ENCODE measurements at regions not wholly inside any gene's neighbourhood (a gene's known extent, or its start where the extent isn't known, plus 50 kb on each side); places are given as distances from the start of the nearest gene placed in this dataset.

DNA sequence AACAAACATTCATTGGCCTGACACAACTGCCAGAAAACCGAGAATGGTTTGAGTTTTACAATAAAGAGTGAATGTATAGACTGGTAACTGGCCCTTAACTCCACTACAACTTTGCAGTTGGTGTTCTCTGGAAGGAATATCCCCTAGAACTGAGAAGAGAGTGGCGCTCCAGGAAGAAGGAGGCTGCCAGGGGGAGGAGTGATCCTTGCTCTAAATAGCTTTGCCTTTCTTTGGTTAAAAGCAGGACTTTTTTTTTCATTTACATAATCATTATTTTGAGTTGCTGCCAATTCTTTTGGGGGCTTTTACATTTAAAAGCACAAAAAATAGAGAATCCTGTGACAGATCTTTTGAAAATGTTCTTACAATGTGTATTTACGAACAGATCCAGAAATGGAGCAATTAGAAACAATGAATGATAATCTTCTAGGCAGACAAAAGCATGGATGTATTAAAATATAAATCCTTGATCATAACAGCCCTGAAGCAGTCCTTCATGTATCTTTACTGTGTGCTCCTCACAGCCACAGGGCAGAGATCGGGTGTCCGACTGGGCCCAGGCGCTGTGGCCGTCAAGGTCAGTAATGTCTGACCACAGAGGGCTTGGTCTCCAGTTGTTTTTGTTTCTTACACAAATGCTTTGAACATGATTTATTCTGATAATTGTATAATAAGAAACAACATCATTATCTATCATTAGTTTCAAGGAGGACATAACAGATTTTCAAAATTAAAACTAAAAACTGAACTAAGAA lies 612.2 kb downstream of the HDGFL1 start:
- H3K9me3 ChIP-seq: no peaks in the 10 kb centered on the region
- H3K4me3 ChIP-seq: no peak overlapping the region
- no peak for DNase-seq
- TF ChIP-seq, protein P1, sequence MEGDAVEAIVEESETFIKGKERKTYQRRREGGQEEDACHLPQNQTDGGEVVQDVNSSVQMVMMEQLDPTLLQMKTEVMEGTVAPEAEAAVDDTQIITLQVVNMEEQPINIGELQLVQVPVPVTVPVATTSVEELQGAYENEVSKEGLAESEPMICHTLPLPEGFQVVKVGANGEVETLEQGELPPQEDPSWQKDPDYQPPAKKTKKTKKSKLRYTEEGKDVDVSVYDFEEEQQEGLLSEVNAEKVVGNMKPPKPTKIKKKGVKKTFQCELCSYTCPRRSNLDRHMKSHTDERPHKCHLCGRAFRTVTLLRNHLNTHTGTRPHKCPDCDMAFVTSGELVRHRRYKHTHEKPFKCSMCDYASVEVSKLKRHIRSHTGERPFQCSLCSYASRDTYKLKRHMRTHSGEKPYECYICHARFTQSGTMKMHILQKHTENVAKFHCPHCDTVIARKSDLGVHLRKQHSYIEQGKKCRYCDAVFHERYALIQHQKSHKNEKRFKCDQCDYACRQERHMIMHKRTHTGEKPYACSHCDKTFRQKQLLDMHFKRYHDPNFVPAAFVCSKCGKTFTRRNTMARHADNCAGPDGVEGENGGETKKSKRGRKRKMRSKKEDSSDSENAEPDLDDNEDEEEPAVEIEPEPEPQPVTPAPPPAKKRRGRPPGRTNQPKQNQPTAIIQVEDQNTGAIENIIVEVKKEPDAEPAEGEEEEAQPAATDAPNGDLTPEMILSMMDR (IDR thresholded peaks at IDR 0.05): no peak
- TF ChIP-seq POLR2A (IDR thresholded peaks at IDR 0.05): no peak
- H3K27me3 ChIP-seq: no peaks in the 10 kb centered on the region
- H3K36me3 ChIP-seq (replicated peaks in 1 of 2; ENCODE audit: insufficient read depth in 1 of 2, low read depth in 2 of 2): no peaks in the 10 kb centered on the region
- H3K4me1 ChIP-seq: peaks cover 6% of the 10 kb centered on the region
- H3K27ac ChIP-seq: no peak overlapping the region
- ATAC-seq: no peak
- intact Hi-C loops (cut with DNase I): no loop called here
- 87 to 93% methylated on average over 7 of the region's 7 CpGs for WGBS, 2 donors

DNA sequence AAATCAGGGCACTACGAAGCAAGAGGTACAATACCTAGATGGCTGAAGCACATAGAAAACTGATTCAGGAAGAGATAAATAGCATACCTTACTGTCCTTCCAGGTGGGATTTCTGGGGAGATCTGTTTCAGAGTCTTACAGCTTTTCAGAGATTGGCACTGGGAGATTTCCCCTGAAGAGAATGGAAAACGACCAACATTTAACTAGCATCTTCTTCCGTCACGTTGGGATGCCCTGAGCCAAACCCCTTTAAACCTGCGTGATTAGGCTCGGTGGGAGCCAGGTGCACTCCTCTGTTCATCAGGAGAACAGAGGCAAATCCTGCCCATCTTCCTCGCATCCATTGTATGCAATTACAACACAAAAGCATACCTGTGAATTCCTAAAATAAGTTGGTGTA lies 614.5 kb downstream of the HDGFL1 start:
- no peak for ATAC-seq
- TF ChIP-seq, protein P1 (IDR thresholded peaks at IDR 0.05): no peak
- TF ChIP-seq POLR2A (IDR thresholded peaks at IDR 0.05): no peak
- peaks cover 6% of the 10 kb centered on the region for H3K4me1 ChIP-seq
- H3K27ac ChIP-seq: no peak overlapping the region
- WGBS, 2 donors: 62 to 70% methylated on average over 7 of the region's 7 CpGs
- no peak overlapping the region for H3K4me3 ChIP-seq
- H3K9me3 ChIP-seq: no peaks in the 10 kb centered on the region
- intact Hi-C loops (cut with DNase I): no loop called here
- no peaks in the 10 kb centered on the region for H3K27me3 ChIP-seq
- no peak for DNase-seq
- no peaks in the 10 kb centered on the region for H3K36me3 ChIP-seq (replicated peaks in 1 of 2; ENCODE audit: insufficient read depth in 1 of 2, low read depth in 2 of 2)

DNA sequence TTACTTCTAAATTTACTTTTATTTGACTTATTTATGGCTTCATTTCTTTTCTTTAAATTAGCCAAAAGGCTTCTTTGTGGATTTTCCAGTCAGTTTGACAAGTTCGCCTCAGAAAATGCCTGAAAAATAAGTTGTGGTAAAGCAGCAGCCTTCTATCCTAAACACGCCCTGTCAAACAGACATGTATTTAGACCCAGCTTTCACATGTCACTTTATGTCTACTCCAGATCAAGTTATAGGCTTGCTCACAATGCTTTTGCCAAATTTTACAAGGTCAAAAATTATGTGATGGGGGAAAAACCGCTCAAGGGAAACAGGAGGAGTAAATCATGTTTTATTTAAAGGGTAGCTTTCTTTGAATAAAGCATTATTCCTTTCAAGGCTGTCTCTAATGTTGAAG lies 615.0 kb downstream of the HDGFL1 start:
- Histone ChIP-seq H3K36me3 (replicated peaks in 1 of 2; ENCODE audit: insufficient read depth in 1 of 2, low read depth in 2 of 2) (no peaks in the 10 kb centered on the region), H3K4me3 (no peak overlapping the region), H3K4me1 (peaks cover 6% of the 10 kb centered on the region), H3K27me3 (no peaks in the 10 kb centered on the region), H3K27ac (no peak overlapping the region), H3K9me3 (no peaks in the 10 kb centered on the region)
- intact Hi-C loops (cut with DNase I): no loop called here
- 77 to 83% methylated on average over 3 of the region's 3 CpGs for WGBS, 2 donors
- TF ChIP-seq POLR2A (IDR thresholded peaks at IDR 0.05): no peak
- TF ChIP-seq, protein P1 (IDR thresholded peaks at IDR 0.05): no peak
- ATAC-seq: no peak
- no peak for DNase-seq

DNA sequence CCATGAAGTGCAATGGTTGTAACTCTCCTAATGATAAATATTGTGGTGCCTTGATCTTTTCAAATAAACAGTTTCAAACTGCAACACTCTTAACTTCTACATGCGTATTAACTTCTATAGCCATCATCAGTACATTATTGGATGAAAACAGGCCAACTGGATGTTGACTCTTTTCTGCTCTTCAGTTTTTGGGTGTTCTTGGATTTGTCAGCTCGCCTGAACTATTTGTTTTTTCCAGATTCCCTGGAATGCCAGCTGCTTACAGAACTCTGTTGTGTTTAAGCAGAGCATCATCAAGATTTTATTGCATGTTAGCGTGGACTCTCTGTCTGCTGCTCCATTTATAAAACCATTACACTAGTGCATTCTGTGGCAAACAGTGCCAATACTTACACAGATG lies 626.1 kb downstream of the HDGFL1 start:
- Histone ChIP-seq H3K4me3 (no peak overlapping the region), H3K36me3 (replicated peaks in 1 of 2; ENCODE audit: insufficient read depth in 1 of 2, low read depth in 2 of 2) (no peaks in the 10 kb centered on the region), H3K9me3 (no peaks in the 10 kb centered on the region), H3K4me1 (no peaks in the 10 kb centered on the region), H3K27ac (no peak overlapping the region), H3K27me3 (no peaks in the 10 kb centered on the region)
- ATAC-seq (no peak), DNase-seq (no peak)
- intact Hi-C loops (cut with DNase I): no loop called here
- 57 to 58% methylated on average over 3 of the region's 3 CpGs for WGBS, 2 donors
- no peak for TF ChIP-seq POLR2A (IDR thresholded peaks at IDR 0.05)
- TF ChIP-seq, protein P1 (IDR thresholded peaks at IDR 0.05): no peak

DNA sequence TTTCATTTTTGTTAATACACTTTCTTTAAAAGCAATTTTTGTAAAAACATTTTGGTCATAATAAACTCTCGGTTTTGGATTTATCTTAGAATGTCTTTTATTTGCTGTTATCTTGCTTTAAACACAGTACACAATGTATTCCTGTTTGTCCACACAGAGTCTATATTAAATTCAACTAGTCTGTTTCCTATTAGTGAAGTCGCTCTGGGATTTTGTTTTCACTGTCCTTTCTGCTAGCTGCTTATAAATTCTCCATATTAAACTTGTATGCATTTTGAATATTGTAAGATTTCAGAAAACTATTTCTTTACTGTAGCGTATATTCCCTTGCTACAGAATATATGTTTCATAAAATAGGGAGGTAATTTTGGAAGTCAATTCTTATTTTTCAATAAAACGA lies 630.2 kb downstream of the HDGFL1 start:
- intact Hi-C loops (cut with DNase I): no loop called here
- TF ChIP-seq, protein P1 (IDR thresholded peaks at IDR 0.05): no peak
- no peak for TF ChIP-seq POLR2A (IDR thresholded peaks at IDR 0.05)
- Histone ChIP-seq H3K27me3 (no peaks in the 10 kb centered on the region), H3K27ac (no peak overlapping the region), H3K9me3 (no peaks in the 10 kb centered on the region), H3K4me3 (no peak overlapping the region), H3K36me3 (replicated peaks in 1 of 2; ENCODE audit: insufficient read depth in 1 of 2, low read depth in 2 of 2) (no peaks in the 10 kb centered on the region), H3K4me1 (no peaks in the 10 kb centered on the region)
- 64 to 69% methylated on average over 4 of the region's 4 CpGs for WGBS, 2 donors
- ATAC-seq: no peak
- no peak for DNase-seq
